GDM1 (cell line): ENCODE measurements at regions not wholly inside any gene's neighbourhood (a gene's known extent, or its start where the extent isn't known, plus 50 kb on each side); places are given as distances from the start of the nearest gene placed in this dataset.

Experiments
- DNase-seq: peaks from one replicate; lab custom pipeline; 2025; lab: John Stamatoyannopoulos, UW

DNA sequence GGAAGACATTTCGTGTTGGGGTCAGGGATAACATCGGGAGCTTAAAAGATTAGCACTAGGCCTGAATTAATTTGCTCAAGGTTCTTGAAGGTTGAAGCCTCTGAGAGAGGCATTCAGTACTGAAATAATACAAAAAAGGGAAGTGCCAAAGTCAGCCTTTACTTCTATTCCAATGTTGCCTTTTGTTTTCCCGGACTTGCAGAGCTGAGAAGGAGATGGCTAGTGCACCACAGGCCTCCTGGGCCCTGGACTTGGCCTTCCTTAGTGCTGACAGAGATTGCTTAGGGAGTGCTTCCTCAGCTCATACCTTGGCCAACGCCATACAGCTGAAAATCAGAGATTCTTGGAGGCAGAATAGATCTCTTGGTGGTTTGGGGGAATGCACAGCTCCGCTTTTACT lies 333.6 kb upstream of the TBL1XR1 start:
- no peak for DNase-seq

DNA sequence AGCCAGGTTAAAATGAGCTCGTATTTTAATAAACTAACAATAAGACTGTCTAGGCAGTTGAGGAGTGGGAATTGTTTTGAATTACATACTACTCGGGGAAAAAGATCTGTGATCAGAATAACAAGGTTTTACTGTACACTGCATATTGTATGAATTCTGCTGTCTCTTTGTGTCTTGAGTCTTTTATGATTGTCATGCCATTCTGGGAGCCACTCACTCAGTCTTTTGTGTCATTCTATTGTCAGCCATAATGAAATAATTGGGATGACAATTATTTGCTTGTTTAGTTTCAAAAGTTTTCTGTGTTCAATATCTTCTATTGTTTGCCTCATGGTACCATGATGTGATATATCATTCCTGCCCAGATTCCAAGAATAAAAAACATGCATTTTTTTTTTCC lies 339.6 kb upstream of the TBL1XR1 start:
- DNase-seq: no peak

DNA sequence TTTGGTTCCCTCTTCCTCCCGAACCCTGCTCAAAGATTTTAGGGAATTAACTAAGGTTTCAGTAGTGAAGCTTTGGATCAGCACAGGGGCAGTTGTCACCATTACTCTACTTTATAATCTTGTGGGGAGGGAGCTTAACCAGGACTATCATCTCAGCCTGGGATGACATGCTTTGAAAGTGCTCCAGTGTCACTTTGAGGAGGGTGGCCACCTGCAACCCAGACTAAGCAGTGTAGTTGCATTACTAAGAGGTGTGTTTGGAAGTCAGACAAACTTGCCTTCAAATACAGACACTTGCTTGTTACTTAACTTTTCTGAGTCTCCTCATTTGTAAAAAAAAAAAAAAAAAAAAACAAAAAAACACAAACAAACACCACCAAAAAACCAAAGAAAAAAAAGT lies 340.3 kb upstream of the TBL1XR1 start:
- no peak for DNase-seq

DNA sequence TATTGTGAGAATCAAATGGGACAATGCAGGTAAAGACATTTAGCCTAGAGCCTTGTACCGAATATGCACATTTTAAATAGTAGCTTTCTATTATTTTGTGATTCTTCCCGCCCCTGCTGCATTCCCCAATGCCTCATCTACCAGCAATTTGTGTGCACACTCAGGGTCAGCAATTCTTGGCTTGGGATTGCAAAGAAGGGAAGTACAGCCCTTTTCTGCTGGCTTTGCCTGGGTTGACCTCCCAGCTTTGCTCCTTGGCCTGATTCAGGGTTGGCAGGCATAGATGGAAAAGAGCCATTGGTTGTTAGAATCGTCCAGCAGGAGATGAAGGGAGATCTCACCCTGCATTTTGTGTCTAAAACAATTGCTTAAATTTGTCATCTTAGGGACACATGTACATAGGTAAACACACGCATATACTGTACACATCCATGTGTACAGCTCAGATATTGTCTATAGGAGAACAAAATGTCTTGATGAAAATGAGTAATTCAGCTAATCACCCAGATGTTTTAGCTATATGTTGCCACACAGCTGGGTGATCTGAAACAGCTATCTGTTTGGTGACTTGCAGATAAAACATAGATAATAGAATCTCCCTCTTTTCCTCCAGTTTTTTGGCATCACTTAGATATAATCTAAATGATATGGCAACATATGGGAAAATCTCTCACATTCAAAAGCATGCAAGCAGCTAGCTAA lies 340.9 kb upstream of the TBL1XR1 start:
- DNase-seq: no peak

DNA sequence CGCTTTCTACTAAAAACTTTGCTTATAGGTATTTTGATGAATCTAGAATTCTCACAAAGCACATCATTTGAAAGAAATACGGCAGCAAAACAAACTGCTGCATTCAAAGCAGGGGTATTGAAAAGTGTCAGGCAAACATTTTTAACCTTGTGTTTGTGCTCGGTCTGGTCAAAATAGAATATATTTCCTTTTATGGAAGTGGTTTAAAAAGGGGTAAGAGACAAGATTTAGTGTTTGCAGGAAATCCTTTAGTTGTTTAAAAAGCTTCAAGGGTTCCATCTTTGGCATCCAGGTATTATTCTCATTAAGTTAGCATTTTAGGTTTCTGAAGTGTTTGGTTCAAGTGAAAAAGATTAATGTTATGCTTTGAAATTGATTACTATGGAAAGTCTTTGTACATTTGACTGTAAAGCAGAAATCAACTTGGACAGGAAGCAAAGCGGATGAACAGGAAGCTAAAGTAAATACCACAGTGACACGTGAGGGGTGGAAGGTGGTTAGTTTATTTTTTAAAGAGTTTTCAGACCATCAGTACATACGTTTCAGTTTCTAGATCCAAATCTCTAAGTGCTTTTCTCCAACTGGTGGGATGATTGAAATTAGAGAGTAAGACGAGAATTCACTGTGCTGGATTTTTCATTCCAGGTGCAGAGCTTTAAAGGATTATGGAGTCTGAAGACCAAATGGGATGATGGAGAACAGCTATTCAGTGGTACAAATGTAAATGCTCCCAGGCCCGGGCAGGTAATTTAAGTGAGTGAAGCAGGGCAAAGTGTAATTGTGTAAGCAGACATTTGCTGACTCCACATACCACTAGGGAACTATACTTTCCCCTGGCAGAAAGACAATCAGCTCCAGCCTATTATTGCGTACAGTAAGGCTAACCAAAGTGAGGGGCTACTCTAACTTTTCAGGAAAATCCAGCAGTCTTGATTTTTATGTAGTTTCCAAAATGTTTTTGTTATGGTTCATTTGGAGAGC lies 341.8 kb upstream of the TBL1XR1 start:
- peak; percentile 28 for DNase-seq

DNA sequence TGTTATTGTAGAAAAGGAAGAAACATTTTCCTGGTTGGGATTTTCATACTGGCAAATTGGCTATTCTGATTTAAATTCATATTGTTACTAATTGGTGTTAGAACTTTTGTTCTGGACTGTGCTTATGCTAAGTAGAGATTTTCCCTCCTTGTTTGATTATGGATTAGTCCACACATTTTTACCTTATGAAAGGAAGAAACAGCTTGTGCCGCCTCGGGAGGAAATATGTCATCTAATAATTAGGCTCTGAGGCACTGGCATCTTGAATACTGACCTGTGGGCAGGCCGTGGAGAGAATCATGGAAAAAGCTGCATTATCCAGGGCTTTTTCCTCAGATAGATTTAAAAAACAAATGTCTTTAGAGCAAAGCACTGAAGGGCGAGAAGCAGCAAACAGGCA lies 344.3 kb upstream of the TBL1XR1 start:
- DNase-seq: no peak

DNA sequence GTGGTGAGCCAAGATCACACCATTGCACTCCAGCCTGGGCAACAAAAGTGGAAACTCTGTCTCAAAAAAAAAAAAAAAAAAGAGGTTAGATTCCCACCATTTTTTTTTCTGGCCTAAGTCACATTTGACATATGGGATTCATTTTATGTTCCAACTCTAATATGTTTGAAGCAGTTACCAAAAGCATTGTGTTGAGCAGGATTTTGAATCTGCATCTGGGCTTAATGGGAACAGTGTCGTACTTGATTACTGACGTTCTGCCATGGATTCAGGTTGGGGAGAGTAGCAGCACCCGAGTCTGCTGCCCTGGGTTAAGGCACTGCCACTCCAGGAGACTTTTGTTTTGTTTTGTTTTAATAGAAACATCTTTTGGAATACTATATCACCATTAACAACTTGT lies 348.7 kb upstream of the TBL1XR1 start:
- no peak for DNase-seq

DNA sequence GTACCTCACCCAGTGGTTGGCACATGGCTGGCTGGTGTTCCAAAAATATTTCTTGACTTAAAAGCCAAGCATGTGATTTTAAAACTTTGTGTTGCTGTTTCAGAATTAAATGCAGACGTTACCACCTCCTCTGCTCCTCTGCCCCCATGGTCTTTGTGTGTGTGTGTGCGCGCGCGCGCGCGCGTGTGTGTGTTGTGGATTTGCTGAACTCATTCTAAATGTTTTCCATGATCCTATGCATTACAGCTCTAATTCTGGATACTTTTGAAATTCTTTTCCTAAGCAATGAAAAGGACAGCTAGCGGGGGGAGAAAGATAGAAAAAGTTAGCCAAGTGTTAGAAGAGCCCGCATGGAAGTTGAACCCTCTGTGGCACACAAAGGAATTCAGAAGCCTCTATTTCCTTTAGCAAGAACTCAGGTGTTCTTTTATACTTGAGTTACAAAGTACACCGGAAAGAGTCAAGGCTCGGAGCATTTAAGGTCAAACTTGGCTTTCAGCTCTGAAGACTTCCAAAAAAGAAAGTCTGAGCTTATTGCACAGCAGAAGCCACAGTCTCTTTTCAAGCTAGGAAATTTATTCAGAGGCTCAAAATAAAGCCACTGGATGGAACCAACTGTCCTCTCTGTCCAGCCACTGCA lies 350.5 kb upstream of the TBL1XR1 start:
- DNase-seq: no peak

DNA sequence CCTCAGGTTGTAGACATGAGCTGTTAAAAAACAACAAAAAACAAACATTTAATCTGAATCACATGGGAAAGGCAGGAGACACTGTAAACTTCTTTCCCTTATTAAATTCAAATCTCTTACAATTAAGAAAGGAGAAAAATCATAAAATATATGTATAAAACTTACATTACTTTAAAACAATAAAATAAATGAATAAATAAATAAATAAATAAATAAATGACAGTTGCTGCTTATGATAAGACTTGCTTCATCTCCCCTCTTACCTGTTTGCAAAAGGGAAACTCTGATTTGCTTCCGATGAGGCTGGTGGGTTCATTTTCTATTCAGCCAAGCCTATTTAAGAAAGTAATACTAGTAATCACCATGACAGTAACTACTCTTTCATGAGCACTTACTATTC lies 353.4 kb upstream of the TBL1XR1 start:
- DNase-seq: no peak

DNA sequence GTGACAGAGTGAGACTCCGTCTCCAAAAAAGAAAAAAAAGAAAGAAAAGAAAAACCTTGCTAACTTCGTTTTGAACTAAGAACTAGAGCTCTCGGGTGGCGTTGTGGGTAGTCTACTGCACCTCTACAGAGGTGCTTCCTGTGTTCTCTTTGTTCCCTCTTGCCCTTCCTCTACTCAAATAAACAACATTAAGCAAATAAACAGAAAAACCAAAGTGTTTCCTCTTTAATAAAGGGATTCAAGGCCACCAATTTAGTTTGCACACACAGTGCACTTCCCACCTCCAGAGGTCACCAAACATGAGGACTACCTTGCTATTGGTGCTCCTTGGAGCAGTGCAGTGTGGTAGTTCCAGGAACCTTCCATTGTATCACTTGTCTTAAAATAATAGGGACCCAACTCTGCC lies 354.2 kb upstream of the TBL1XR1 start:
- no peak for DNase-seq

DNA sequence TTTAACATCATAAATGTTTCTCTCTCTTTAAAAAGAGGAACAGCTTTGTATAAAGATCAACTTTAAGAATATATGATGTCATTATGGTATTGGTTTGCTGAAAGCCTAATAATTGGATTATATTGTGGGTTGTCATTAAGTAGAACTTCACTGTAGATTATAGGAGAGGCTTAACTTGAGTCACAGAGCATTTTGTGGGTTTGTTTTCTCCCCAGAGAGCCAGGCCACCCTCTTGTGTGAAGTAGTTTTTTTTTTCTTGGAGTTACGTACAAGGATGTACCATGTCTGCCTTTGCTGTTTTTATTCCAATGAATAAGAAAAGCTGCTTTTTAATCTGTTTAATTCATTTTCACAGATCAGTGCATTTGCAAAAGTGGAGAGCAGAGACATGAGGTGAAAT lies 354.8 kb upstream of the TBL1XR1 start:
- DNase-seq: no peak

DNA sequence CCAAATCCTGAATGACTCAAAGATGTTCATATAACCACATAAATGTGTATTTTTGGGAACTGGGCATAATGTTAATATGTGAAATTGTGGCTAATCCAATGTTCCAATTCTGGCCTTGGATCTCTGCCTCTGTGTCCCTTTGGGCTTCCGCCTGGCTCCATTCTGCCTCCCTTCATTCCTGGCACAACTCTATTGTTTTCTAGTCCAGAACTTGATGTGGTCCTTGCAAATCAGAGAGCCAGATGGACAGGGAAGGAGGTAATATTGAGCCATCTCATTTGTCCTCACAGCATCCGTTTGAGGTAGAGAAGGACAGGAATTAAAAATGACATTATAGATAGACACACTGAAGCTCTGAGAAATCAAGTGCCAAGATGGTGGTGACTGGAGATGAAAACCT lies 355.7 kb upstream of the TBL1XR1 start:
- no peak for DNase-seq

DNA sequence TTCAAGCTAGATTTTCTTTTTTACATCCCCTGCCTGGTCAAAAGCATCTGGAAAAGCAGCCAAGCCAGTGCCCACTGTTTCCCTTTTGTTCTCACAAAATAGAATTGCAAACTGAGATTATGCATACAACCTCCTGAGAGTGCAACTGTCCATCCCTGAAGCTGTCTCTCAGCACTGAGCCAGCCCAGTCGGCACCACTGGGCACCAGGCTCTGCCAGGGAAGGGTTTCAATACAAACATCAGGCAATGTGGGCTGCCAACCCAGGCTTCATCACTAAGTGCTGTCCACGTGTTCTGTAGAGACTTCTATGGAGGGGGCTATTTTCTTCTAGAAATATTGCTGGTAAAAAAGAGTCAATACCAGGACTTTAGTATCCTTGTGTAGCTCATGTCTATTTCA lies 356.3 kb upstream of the TBL1XR1 start:
- no peak for DNase-seq

DNA sequence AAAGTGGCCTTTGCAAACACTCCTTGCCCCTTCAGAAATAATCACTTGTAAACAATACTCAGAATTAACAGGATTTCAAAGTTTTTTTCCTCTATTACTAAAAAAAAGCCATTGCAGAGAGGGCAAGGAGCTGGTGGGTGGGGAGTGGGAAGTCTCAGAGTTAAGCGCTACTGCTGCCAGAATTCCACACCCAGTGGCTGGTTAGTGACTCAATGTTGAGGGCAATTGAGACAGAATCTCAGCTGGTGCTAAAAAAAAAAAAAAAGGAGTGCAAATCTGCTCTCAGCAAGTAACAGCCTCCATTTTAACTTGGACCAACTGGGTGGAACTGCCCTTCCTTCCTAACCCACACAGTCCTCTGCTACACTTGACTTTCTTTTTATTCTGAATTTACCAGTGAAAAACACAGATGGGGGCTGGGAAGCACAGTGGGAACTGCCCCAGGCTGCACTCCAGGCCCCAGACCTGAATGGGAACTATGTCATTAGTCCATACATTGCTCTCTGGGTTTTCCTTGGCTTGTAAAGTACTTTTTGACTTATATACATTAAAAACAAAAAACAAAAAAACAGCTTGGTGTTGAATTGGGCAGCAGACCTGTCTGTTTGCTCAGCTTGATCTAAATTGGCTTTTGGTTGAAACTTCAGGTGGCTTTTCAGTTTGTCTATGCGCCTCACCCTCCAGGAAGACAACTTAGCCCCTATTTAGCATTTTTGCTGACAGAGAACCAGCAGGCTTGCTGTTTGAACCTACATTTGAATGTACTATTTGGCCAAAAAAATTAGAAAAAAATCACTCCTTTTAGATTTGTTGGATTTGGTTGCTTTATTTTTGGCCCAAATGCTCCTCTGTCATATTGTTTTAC lies 357.8 kb upstream of the TBL1XR1 start:
- no peak for DNase-seq

DNA sequence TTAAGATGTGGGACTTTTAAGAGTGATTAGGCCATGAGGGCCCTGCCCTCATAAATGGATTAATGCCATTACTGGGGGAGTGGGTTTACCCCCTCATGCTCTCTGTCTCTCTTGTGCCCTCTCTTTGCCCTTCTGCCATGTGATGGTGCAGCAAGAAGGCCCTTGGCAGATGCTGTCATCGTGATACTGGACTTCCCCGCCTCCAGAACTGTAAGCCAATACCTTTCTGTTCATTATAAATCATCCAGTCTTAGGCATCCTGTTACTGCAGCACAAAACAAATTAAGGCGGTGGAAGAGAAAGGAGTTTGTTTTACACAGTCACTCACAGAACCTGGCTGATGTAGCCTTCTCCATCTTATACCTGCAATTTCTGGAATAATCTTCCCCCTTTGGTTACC lies 360.3 kb upstream of the TBL1XR1 start:
- DNase-seq: no peak

DNA sequence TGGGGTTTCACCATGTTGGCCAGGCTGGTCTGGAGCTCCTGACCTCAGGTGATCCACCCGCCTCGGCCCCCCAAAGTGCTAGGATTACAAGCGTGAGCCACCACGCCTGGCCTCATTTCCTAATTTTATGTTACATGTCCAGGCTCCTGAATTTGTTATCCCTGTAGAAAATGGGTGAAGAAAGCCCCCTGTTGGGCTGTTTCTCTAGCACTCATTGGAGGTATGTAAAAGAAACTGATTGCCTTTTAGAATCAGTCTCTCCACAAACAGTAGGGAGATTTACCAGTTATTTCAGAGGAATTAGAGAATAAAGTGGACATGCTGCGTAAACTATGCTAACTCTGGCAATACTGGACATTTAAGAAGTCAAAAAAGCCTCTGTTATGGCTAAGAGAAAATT lies 364.1 kb upstream of the TBL1XR1 start:
- no peak for DNase-seq

DNA sequence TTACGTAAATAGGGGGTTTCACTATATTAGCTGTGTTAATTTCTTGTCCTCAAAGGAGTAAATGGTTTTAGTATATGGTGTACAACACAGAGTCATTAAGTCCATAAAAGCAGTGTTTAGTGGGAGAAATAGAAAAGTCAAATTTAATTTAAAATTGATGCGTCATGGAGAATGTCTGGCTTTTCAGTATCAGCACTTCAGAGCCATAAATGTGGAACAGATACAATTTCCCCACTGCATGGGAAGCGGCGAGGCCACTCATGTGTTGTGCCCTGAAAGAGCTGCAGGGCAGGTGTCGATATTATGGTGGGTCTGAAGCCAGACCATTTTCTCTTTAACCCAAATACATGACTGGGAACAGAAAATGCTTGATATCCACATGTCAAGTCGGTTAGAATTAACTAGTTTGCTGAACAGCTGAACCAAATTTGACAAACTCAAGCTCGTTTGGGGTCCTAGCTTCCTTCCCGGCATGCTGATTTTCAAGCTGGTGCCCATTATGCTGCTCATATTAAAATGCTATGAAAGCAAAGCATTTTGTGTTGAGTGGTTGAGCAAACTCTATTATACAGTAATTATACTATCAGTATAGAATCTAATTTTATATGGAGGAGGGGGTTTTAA lies 364.6 kb upstream of the TBL1XR1 start:
- no peak for DNase-seq

DNA sequence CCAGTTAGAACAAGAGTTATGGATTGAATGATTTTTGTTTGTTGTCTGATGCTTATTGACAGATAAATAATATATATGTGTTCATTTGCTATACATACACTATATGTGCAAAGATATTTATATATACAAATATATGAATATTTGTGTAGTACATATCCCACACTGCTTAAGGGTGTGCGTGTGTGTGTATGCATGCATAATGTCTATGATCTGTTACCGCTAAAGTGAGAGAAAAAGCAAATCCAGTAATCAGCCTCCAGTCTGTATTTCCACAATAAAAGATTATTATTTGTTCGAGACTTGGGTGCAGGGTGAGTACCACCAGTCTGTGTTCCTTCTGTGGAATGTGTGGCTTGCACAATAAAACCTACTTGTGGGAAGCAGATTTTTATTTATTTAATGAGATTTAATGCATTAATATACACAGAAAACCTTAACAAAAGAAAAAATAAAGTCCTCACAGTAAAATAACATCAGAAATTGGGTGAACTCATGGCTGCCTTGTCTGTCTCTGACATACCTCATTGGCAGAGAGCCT lies 366.0 kb upstream of the TBL1XR1 start:
- no peak for DNase-seq

DNA sequence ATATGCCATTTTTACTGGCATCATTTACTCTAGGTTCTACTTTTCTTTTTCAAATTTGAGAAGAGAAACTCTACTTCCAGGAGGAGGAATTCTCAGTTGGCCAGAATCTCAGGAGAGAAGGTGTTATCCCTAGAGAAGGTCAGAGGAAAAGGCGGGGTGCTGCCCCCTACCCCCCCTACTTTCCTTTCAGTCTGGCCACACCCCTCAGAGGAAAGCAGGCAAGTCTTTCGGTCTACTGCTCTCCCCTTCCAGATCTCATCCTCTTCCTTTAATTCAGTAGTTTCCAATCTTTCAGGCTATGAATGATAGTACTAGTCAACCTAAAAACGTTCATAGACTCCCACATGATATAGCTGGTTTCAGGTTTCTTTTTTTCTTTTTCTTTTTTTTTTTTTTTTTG lies 366.5 kb upstream of the TBL1XR1 start:
- DNase-seq: no peak

DNA sequence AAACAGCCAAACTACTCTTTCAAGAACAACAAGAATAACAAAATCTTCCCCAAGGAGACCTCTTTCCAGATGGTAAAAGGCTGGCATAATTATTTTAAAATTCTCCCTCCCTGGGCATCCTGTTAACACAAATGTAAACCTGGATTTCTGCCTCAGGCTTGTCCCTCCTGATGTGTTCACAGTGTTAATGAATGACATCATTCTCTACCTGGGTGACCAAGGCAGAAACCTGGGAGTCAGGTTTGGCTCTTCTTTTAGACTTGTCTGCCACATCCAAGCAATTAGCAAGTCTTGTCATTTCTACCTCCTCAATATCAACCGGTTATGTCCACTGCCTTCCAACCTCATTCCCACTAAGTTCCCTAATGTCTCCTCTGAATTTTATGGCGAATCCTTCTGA lies 368.7 kb upstream of the TBL1XR1 start:
- DNase-seq: no peak

DNA sequence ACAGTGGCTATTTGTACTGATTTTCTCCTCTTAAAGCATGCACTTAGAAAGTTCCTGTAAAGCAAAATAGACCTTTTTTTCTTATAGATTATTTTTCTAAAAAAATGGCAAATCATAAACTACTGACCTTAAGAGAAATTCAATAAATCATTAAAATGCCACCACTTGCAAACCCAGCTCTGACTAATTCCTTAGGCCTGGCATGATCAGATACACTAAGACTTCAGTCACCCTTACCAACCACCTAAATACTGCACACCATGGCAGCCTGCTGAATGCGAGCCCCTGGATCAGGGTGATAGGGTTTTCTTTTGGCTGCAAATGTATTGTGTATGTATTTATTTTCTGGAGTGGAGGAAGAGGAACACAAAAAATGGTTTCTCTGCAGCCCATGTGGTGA lies 370.6 kb upstream of the TBL1XR1 start:
- DNase-seq: no peak
